B cell (primary cell): ENCODE measurements at regions not wholly inside any gene's neighbourhood (a gene's known extent, or its start where the extent isn't known, plus 50 kb on each side); places are given as distances from the start of the nearest gene placed in this dataset.

ENCODE experiments used
- ATAC-seq: fragments of 200-7000 bp; cut with Tn5 transposase; one replicate; pipeline ENCODE4 v1.10.0; 2021; ENCODE audit warnings: low read depth, mild to moderate bottlenecking, moderate number of reproducible peaks, moderate library complexity
- CTCF ChIA-PET: fragments of 350-600 bp; sonication (Branson Sonifier 250); formaldehyde crosslinking; loops from one replicate; lab custom pipeline; 2021; ENCODE audit warnings: antibody characterized with exemption, inconsistent platforms; lab: Charles Lee
- POLR2A ChIA-PET: fragments of 350-600 bp; sonication (Branson Sonifier 250); formaldehyde crosslinking; loops from one replicate; lab custom pipeline; 2021; ENCODE audit warnings: antibody characterized with exemption; lab: Charles Lee
- DNase-seq: peaks from one replicate; pipeline ENCODE4 v3.0.0; 2013
- H2AFZ ChIP-seq: 2 replicates; pipeline ENCODE4 v1.6.1; 2012; ENCODE audit warnings: mild to moderate bottlenecking, low read depth, low read length; ENCODE audit not compliant: insufficient read depth, poor library complexity, severe bottlenecking
- H3K27ac ChIP-seq, 2 donors: 1 replicate in 1 of 2; 2 replicates in 1 of 2; pipeline ENCODE4 v1.5.1; 2012 to 2013; ENCODE audit warnings: low read length in 2 of 2, mild to moderate bottlenecking in 2 of 2, moderate library complexity in 1 of 2
- H3K27me3 ChIP-seq, 4 experiments: fragments of 200-600 bp in 1 of 4; sonication (generic) in 1 of 4; replicated peaks in 1 of 4; 1 replicate in 2 of 4; 2 replicates in 2 of 4; pipeline versions ENCODE4 v1.6.1 to v1.7.0; 2013 to 2016; ENCODE audit warnings: low read length in 3 of 4, mild to moderate bottlenecking in 2 of 4, mixed read lengths in 1 of 4, moderate library complexity in 1 of 4; ENCODE audit not compliant: insufficient read depth in 4 of 4, control insufficient read depth in 3 of 4; ENCODE audit errors: control extremely low read depth in 1 of 4
- H3K36me3 ChIP-seq, 2 experiments: replicated peaks in 1 of 2; 1 replicate in 1 of 2; 2 replicates in 1 of 2; pipeline versions ENCODE4 v1.6.1 to v1.7.1; 2013; ENCODE audit warnings: low read length in 1 of 2; ENCODE audit not compliant: insufficient read depth in 2 of 2, control insufficient read depth in 1 of 2; ENCODE audit errors: control extremely low read depth in 1 of 2, extremely low read depth in 1 of 2
- H3K4me1 ChIP-seq, 2 donors: fragments of 200-600 bp in 1 of 2; sonication (generic) in 1 of 2; 1 replicate in 1 of 2; 2 replicates in 1 of 2; pipeline versions ENCODE4 v1.5.1 to v1.6.1; 2013 to 2017; ENCODE audit warnings: low read length in 2 of 2; ENCODE audit not compliant: control insufficient read depth in 2 of 2, insufficient read depth in 2 of 2
- H3K4me2 ChIP-seq: replicated peaks from 2 replicates; pipeline ENCODE3; 2012; ENCODE audit warnings: mild to moderate bottlenecking, low read depth, low read length; ENCODE audit not compliant: poor library complexity, severe bottlenecking
- H3K4me3 ChIP-seq, 5 experiments: fragments of 200-600 bp in 1 of 5; sonication (generic) in 1 of 5; 1 replicate in 3 of 5; 2 replicates in 2 of 5; pipeline versions ENCODE4 v1.5.1 to v1.7.0; 2011 to 2016; ENCODE audit warnings: low read length in 4 of 5, mild to moderate bottlenecking in 4 of 5, low read depth in 2 of 5, control low read depth in 1 of 5, moderate library complexity in 1 of 5; ENCODE audit not compliant: insufficient read depth in 1 of 5; ENCODE audit errors: control extremely low read depth in 1 of 5, extremely low read depth in 1 of 5
- H3K79me2 ChIP-seq: fragments of 200-600 bp; sonication (generic); one replicate; pipeline ENCODE4 v1.6.0; 2016; ENCODE audit warnings: low read length; ENCODE audit not compliant: control insufficient read depth, insufficient read depth
- H3K9ac ChIP-seq: fragments of 200-600 bp; sonication (generic); 2 replicates; pipeline ENCODE4 v1.6.1; 2017; ENCODE audit warnings: mild to moderate bottlenecking, low read length, moderate library complexity
- H3K9me3 ChIP-seq, 3 donors: one replicate each; pipeline versions ENCODE4 v1.6.1 to v1.7.1; 2013; ENCODE audit warnings: low read length in 2 of 3; ENCODE audit not compliant: control insufficient read depth in 2 of 3, insufficient read depth in 1 of 3; ENCODE audit errors: control extremely low read depth in 1 of 3
- H4K20me1 ChIP-seq: 2 replicates; pipeline ENCODE4 v1.6.0; 2012; ENCODE audit warnings: mild to moderate bottlenecking, low read length; ENCODE audit not compliant: insufficient read depth, control insufficient read depth, poor library complexity, severe bottlenecking
- H3K27ac Mint-ChIP-seq: one replicate; pipeline ENCODE4 v1.8.0; 2021; ENCODE audit warnings: mixed read lengths
- H3K27me3 Mint-ChIP-seq: one replicate; pipeline ENCODE4 v1.8.0; 2021; ENCODE audit warnings: mixed read lengths
- H3K4me1 Mint-ChIP-seq: one replicate; pipeline ENCODE4 v1.8.0; 2021; ENCODE audit warnings: mixed read lengths
- H3K4me3 Mint-ChIP-seq: one replicate; pipeline ENCODE4 v1.8.0; 2021; ENCODE audit warnings: mixed read lengths
- H3K9me3 Mint-ChIP-seq: one replicate; pipeline ENCODE4 v1.8.0; 2022; ENCODE audit warnings: mixed read lengths; ENCODE audit not compliant: insufficient read depth
- EZH2 ChIP-seq: IDR thresholded peaks from 2 replicates; pipeline ENCODE4 v1.6.1; 2012; ENCODE audit warnings: borderline replicate concordance, low read depth, mild to moderate bottlenecking, moderate library complexity, low read length; ENCODE audit not compliant: insufficient read depth, poor library complexity, severe bottlenecking
- WGBS: methylation state at CpG from one replicate; pipeline ENCODE4 v1.1.5; 2013; ENCODE audit warnings: missing lambda C conversion rate; ENCODE audit not compliant: insufficient coverage; 5-methylcytosine and 5-hydroxymethylcytosine counted together
- intact Hi-C: fragments of 100-400 bp; cut with micrococcal nuclease; formaldehyde crosslinking; loops from one replicate; pipeline ENCODE4 v1.10.0; 2022
- TF ChIP-seq, protein P1 (sequence below): fragments of 200-600 bp; IDR thresholded peaks from one replicate; pipeline ENCODE4 v1.8.0; 2022; ENCODE audit warnings: antibody characterized with exemption, mild to moderate bottlenecking

DNA sequence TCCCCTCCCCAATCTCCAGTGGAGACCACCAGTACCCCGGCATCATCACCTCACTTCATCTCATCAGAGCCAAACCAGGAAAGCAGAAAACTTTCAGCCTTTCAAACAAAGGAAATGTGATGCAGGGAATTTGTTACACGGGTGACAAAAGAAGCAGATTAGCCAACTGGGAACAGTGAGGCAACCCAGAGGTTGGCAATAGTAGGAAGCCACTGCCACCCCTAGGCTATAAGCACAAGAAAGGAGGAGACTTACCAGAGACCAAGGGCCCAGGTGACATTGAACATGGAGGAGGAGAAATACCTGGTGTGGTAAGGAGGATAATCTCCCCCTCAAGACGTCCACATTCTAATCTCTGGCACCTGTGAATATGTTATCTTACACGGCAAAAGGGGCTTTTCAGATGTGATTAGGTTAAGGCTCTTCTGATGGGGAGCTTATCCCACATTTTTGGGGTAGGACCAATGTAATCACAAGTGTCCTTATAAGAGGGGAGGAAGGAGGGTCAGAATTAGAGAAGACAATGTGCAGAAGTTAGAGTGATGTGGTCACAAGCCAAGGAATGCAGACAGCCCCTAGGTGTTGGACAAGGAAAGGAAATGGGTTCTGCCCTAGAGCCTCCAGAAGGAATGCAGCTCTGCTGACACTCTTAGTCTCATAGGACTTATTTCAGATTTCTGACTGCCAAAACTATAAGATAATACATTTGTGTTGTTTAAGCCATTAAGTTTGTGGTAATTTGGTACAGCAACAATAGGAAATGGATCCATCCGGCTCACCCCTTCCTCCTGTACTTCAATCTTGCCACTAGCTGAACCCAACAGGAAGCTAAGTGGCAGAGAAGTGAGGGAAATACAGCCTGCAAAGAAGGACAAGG lies 83.6 kb upstream of the VAV3 start:
- no peaks in the 10 kb centered on the region for H4K20me1 ChIP-seq
- H2AFZ ChIP-seq: no peak overlapping the region
- no peaks in the 10 kb centered on the region for H3K36me3 ChIP-seq
- DNase-seq: no peak
- no peak overlapping the region for H3K4me3 ChIP-seq
- H3K79me2 ChIP-seq: peaks cover 3% of the 10 kb centered on the region
- intact Hi-C loops: loop anchor here (10.0 kb wide), 2 partner anchors 144 to 264 kb away; no protein-coding TSS in a partner anchor
- peaks cover 35 to 43% of the 10 kb centered on the region in 2 donors for H3K4me1 ChIP-seq
- H3K27ac ChIP-seq: no peak overlapping the region
- no peaks in the 10 kb centered on the region for H3K27me3 ChIP-seq
- TF ChIP-seq, protein P1, sequence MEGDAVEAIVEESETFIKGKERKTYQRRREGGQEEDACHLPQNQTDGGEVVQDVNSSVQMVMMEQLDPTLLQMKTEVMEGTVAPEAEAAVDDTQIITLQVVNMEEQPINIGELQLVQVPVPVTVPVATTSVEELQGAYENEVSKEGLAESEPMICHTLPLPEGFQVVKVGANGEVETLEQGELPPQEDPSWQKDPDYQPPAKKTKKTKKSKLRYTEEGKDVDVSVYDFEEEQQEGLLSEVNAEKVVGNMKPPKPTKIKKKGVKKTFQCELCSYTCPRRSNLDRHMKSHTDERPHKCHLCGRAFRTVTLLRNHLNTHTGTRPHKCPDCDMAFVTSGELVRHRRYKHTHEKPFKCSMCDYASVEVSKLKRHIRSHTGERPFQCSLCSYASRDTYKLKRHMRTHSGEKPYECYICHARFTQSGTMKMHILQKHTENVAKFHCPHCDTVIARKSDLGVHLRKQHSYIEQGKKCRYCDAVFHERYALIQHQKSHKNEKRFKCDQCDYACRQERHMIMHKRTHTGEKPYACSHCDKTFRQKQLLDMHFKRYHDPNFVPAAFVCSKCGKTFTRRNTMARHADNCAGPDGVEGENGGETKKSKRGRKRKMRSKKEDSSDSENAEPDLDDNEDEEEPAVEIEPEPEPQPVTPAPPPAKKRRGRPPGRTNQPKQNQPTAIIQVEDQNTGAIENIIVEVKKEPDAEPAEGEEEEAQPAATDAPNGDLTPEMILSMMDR: no peak
- no peak for TF ChIP-seq EZH2
- no peak overlapping the region for H3K9ac ChIP-seq
- peaks cover 35% of the 10 kb centered on the region for H3K4me1 Mint-ChIP-seq
- no peak overlapping the region for H3K27ac Mint-ChIP-seq
- no peaks in the 10 kb centered on the region for H3K9me3 ChIP-seq
- ChIA-PET POLR2A (no interaction called here), CTCF (interaction anchor here (1.0 to 1.7 kb wide), 4 partner anchors 10 to 266 kb away, joined by 3 to 6 read pairs (median 4); no protein-coding TSS in a partner anchor)
- no peak overlapping the region for H3K4me3 Mint-ChIP-seq
- no peak for ATAC-seq
- H3K4me2 ChIP-seq: no peak overlapping the region
- H3K9me3 Mint-ChIP-seq: no peaks in the 10 kb centered on the region
- WGBS: 80% methylated on average over 3 of the region's 5 CpGs
- H3K27me3 Mint-ChIP-seq: no peaks in the 10 kb centered on the region

GRCh38 chr1:108047085-108047484 lies 82.1 kb upstream of the VAV3 start:
- no peak for DNase-seq
- intact Hi-C loops: loop anchor here (10.0 kb wide), 2 partner anchors 142 to 262 kb away; no protein-coding TSS in a partner anchor
- Histone ChIP-seq H3K27ac (no peak overlapping the region), H3K4me3 (no peak overlapping the region), H3K4me1 (peaks cover 49 to 53% of the 10 kb centered on the region in 2 donors), H4K20me1 (no peaks in the 10 kb centered on the region), H2AFZ (no peak overlapping the region), H3K9ac (no peak overlapping the region), H3K79me2 (peaks cover 3% of the 10 kb centered on the region), H3K36me3 (no peaks in the 10 kb centered on the region), H3K9me3 (no peaks in the 10 kb centered on the region), H3K27me3 (no peaks in the 10 kb centered on the region), H3K4me2 (no peak overlapping the region)
- ATAC-seq: no peak
- H3K27me3 Mint-ChIP-seq: no peaks in the 10 kb centered on the region
- ChIA-PET CTCF (no interaction called here), POLR2A (no interaction called here)
- no peak for TF ChIP-seq EZH2
- TF ChIP-seq, protein P1: no peak
- H3K4me3 Mint-ChIP-seq: no peak overlapping the region
- no peaks in the 10 kb centered on the region for H3K9me3 Mint-ChIP-seq
- 79% methylated on average over 5 of the region's 5 CpGs for WGBS
- peaks cover 46% of the 10 kb centered on the region for H3K4me1 Mint-ChIP-seq
- H3K27ac Mint-ChIP-seq: no peak overlapping the region
